GM21576 (cell line): ENCODE measurements at regions not wholly inside any gene's neighbourhood (a gene's known extent, or its start where the extent isn't known, plus 50 kb on each side); places are given as distances from the start of the nearest gene placed in this dataset.

ENCODE experiments used
- ATAC-seq: cut with Tn5 transposase; IDR thresholded peaks from one replicate; pipeline ENCODE4 v1.9.1; 2021; ENCODE audit warnings: mild to moderate bottlenecking, moderate library complexity; ENCODE audit not compliant: unreplicated experiment

- no peak for ATAC-seq
These were observed 489.0 kb downstream of the NPIPA7 start for GRCh38 chr16:16867973-16868372.

- no peak for ATAC-seq
These were observed 489.8 kb downstream of the NPIPA7 start for GRCh38 chr16:16868727-16869126.

GRCh38 chr16:16869746-16870145, 490.8 kb downstream of the NPIPA7 start:
- no peak for ATAC-seq

DNA sequence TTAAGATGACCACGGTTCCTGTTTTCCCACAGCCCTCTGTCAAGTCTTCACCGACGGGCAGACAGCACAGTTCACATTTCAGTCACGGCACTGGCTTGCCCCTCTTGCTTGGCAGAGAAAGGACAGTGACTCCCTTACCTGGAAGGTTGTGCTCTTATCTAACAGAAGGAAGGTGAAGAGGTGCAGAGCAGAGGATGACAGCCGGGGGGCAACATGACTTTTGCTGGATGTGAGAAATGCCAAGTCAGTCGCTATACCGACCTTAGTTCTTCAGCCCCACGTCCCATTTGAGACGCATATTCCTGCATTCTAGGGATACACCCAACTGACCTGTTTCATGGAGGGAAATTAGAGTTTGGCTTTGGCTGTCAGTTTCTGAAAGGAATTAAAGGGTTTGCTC, 492.3 kb downstream of the NPIPA7 start:
- no peak for ATAC-seq

DNA sequence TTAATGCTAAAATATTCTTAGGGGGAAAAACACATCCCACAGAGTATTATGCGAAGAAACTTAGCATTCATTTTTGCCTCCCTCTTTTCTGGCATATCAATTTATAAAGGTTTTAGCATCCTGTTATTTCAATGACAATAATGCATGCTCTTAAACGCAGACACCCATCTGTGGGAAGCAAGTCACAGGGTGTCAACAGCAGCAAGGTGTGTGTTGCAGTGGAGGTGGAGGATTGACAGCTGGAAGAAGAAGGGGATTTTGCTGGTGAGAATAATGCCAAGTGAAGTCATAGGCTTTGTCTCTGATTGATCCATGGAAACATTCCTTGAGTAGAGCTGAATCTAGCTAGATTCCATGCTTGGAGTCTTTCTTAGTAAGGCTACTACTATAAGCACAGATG, 498.1 kb downstream of the NPIPA7 start:
- ATAC-seq: no peak

- ATAC-seq: no peak
These were observed 500.8 kb downstream of the NPIPA7 start for GRCh38 chr16:16879567-16880251.

GRCh38 chr16:16881814-16882213, 502.9 kb downstream of the NPIPA7 start:
- no peak for ATAC-seq

GRCh38 chr16:16882766-16883165, 503.8 kb downstream of the NPIPA7 start:
- ATAC-seq: no peak

- ATAC-seq: no peak
These were observed 505.5 kb downstream of the NPIPA7 start for GRCh38 chr16:16884451-16884850.

DNA sequence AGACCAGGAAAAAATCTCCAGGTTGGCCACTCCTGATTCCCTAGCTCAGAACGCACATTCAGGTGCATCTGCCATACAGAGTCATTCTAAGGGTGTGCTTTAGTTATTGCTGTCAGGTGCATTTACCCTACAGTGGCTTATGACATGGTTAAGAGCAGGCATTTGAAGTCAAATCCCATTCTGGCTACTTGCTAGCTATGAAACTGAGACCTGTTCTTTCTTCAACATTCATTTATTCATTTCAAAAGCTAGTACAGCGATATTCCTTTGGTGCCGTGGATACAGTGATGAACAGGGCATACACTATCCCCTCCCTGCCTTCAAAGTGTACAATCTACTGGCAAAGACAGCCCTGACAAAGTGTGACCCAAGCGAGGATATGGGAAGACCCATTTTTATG, 508.3 kb downstream of the NPIPA7 start:
- no peak for ATAC-seq

- no peak for ATAC-seq
These were observed 512.0 kb downstream of the NPIPA7 start for GRCh38 chr16:16890964-16891363.

- ATAC-seq: no peak
These were observed 525.7 kb downstream of the NPIPA7 start for GRCh38 chr16:16904601-16905000.

- no peak for ATAC-seq
These were observed 526.9 kb downstream of the NPIPA7 start for GRCh38 chr16:16905850-16906249.

DNA sequence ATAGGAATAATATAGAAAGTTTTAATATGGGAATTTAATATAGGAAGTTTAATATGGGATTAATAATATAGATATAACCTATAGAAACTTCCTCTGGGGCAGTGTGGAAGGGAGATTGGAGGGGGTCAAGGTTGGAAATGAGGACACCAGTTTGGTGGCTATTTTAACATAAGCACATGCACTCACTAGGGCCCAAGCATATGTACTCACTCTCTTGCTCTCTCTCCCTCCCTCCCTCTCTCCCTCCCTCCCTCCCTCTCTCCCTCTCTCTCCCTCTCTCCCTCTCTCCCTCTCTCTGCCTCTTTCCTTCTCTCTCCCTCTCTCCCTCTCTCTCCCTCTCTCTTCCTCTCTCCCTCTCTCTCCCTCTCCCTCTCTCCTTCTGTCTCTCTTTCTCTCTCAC, 528.1 kb downstream of the NPIPA7 start:
- ATAC-seq: no peak

GRCh38 chr16:16908077-16908476, 529.1 kb downstream of the NPIPA7 start:
- no peak for ATAC-seq

DNA sequence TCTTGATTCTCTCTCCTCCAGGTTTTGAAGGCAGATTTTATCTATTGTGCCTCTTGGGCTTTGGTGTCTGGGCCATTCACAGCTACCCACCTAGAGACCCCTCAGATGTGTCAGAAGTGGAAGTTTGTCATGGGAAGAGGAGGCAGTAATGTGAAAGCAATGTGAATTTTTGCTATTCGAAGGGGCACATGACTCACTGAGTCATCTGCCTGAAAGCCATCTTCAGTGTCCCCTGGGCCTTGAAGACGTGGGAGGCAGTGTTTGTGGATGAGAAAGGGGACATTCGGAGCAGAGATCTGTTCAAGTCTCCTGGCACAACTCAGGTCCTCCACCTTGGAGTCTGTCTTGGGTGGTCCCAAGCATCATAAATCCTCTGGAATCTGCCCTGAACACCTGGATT, 530.2 kb downstream of the NPIPA7 start:
- no peak for ATAC-seq

- ATAC-seq: no peak
These were observed 531.7 kb downstream of the NPIPA7 start for GRCh38 chr16:16910666-16911065.

- no peak for ATAC-seq
These were observed 536.8 kb downstream of the NPIPA7 start for GRCh38 chr16:16915771-16916170.

DNA sequence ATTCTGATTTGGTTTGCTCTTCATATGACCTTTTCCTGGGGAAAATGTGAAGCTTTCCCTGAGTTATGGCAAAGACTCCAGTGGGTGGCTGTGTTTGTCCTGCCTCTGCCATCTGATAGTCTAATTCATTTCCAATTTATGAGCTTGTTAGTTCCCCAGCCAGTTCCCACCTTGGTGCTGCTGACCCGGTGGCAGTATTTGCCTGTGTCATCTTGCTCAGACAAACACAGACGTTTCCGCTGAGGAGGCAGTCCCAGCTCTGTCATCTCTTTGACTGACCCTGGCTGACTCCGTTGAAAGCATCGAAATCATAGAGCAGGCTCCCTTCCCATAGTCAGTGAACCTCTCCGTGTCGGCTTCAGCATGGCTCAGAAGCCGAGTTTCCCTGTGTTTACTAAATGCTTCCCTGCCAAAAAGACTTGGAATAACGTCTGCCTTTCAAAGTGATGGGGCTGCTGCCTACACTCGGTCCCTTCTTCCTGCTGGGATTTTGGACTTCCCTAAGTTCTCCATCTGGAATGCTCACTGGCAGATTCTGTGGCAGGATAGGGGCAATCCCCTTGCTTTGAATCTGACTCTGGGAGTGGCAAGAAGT, 538.3 kb downstream of the NPIPA7 start:
- ATAC-seq: no peak

- no peak for ATAC-seq
These were observed 544.5 kb downstream of the NPIPA7 start for GRCh38 chr16:16923479-16923878.

- ATAC-seq: no peak
These were observed 545.7 kb downstream of the NPIPA7 start for GRCh38 chr16:16924613-16925012.

- no peak for ATAC-seq
These were observed 545.3 kb downstream of the XYLT1 start for GRCh38 chr16:16925432-16925831.

- ATAC-seq: no peak
These were observed 542.1 kb downstream of the XYLT1 start for GRCh38 chr16:16928532-16929109.
